CD4-positive, alpha-beta memory T cell (primary cell): ENCODE measurements at regions not wholly inside any gene's neighbourhood (a gene's known extent, or its start where the extent isn't known, plus 50 kb on each side); places are given as distances from the start of the nearest gene placed in this dataset.
A peak's percentile ranks its signal among the peaks of the same experiment; 100 is the strongest.

Experiments
- CTCF ChIA-PET: fragments of 350-600 bp; sonication (Branson Sonifier 250); formaldehyde crosslinking; loops from one replicate; lab custom pipeline; 2021; ENCODE audit warnings: inconsistent platforms; ENCODE audit not compliant: partially characterized antibody; lab: Charles Lee
- POLR2A ChIA-PET: fragments of 350-600 bp; sonication (Branson Sonifier 250); formaldehyde crosslinking; loops from one replicate; lab custom pipeline; 2021; ENCODE audit not compliant: partially characterized antibody; lab: Charles Lee
- DNase-seq, 5 donors: peaks; one replicate each; pipeline versions ENCODE4 v3.0.0 to v3.0.0-alpha.2; 2020 to 2022; ENCODE audit warnings: mixed read lengths in 1 of 5
- H3K27ac ChIP-seq: one replicate; pipeline ENCODE4 v1.7.0; 2013; ENCODE audit warnings: low read depth, low read length
- H3K27me3 ChIP-seq: 2 replicates; pipeline ENCODE4 v1.7.0; 2013; ENCODE audit warnings: mild to moderate bottlenecking, low read length, moderate library complexity; ENCODE audit not compliant: insufficient read depth
- H3K36me3 ChIP-seq: 2 replicates; pipeline ENCODE4 v1.7.0; 2013; ENCODE audit warnings: mild to moderate bottlenecking, low read length, moderate library complexity; ENCODE audit not compliant: insufficient read depth
- H3K4me1 ChIP-seq: 2 replicates; pipeline ENCODE4 v1.7.0; 2013; ENCODE audit warnings: mild to moderate bottlenecking, low read length, moderate library complexity; ENCODE audit not compliant: insufficient read depth
- H3K4me3 ChIP-seq, 2 donors: one replicate each; pipeline ENCODE4 v1.7.0; 2013; ENCODE audit warnings: low read length in 2 of 2, mild to moderate bottlenecking in 1 of 2
- H3K9me3 ChIP-seq, 2 donors: one replicate each; pipeline ENCODE4 v1.7.0; 2013; ENCODE audit warnings: low read length in 2 of 2, control low read depth in 1 of 2; ENCODE audit not compliant: control insufficient read depth in 1 of 2
- H3K27ac Mint-ChIP-seq, 7 donors: one replicate each; pipeline ENCODE4 v1.8.0; 2020 to 2021; ENCODE audit warnings: mixed read lengths in 7 of 7, mild to moderate bottlenecking in 6 of 7, inconsistent platforms in 3 of 7, moderate library complexity in 3 of 7
- H3K27me3 Mint-ChIP-seq, 2 donors: one replicate each; pipeline ENCODE4 v1.8.0; 2020 to 2021; ENCODE audit warnings: mixed read lengths in 2 of 2
- H3K36me3 Mint-ChIP-seq, 2 donors: one replicate each; pipeline ENCODE4 v1.8.0; 2020 to 2021; ENCODE audit warnings: mixed read lengths in 2 of 2, inconsistent platforms in 1 of 2, mild to moderate bottlenecking in 1 of 2
- H3K4me1 Mint-ChIP-seq, 4 donors: one replicate each; pipeline ENCODE4 v1.8.0; 2020 to 2021; ENCODE audit warnings: mixed read lengths in 4 of 4, mild to moderate bottlenecking in 1 of 4
- H3K4me3 Mint-ChIP-seq, 8 donors: one replicate each; pipeline ENCODE4 v1.8.0; 2020 to 2021; ENCODE audit warnings: mixed read lengths in 8 of 8, mild to moderate bottlenecking in 7 of 8, moderate library complexity in 6 of 8, inconsistent platforms in 3 of 8
- H3K9me3 Mint-ChIP-seq, 8 donors: one replicate each; pipeline ENCODE4 v1.8.0; 2020 to 2021; ENCODE audit warnings: mixed read lengths in 8 of 8, mild to moderate bottlenecking in 5 of 8, inconsistent platforms in 3 of 8, moderate library complexity in 1 of 8
- intact Hi-C: fragments of 100-400 bp; cut with micrococcal nuclease; formaldehyde crosslinking; loops from one replicate; pipeline ENCODE4 v1.15.1; 2023

DNA sequence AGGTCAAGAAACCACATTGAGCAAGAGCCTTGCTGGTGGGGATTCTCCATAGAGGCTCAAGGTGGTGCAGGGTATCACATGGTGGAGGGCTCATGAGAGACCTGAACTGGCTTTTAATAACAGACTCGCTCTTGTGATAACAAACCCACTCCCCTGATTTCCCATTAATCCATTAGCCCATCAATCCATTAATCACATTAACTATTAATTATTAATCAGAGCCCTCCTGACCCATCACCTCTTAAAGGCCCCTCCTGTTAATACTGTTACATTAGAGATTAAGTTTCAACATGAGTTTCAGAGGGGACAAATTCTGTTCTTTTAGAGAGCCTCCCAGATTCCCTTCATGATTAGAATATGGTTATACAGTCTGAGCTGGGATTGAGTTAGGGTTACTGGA, 61.8 kb downstream of the IER5 start:
- no peaks in the 10 kb centered on the region for H3K27me3 ChIP-seq
- DNase-seq = no peak
- ChIA-PET POLR2A (interaction anchor here (0.8 to 6.7 kb wide), 9 partner anchors 11 to 648 kb away, joined by 3 to 81 read pairs (median 14); partner anchors contain the start of genes ACBD6, IER5, MR1 and STX6), CTCF (interaction anchor here (0.8 to 15.6 kb wide), 6 partner anchors 9 to 112 kb away, joined by 3 to 311 read pairs (median 14); partner anchors contain the start of gene IER5)
- peak overlapping the region in 4 of 8 donors; percentile 17 to 91 (median 87) for H3K4me3 Mint-ChIP-seq
- no peaks in the 10 kb centered on the region for H3K36me3 ChIP-seq
- peak overlapping the region in 6 of 7 donors; percentile 49 to 98 (median 89) for H3K27ac Mint-ChIP-seq
- intact Hi-C loops = no loop called here
- no peaks in the 10 kb centered on the region for H3K9me3 ChIP-seq
- H3K27me3 Mint-ChIP-seq = no peaks in the 10 kb centered on the region
- peaks cover 53% of the 10 kb centered on the region for H3K4me1 ChIP-seq
- H3K27ac ChIP-seq = peak overlapping the region; percentile 22
- peaks cover 0 to 2% (median 0%) of the 10 kb centered on the region in 8 donors for H3K9me3 Mint-ChIP-seq
- peaks cover 41 to 64% (median 55%) of the 10 kb centered on the region in 4 donors for H3K4me1 Mint-ChIP-seq
- no peak overlapping the region for H3K4me3 ChIP-seq
- H3K36me3 Mint-ChIP-seq = no peaks in the 10 kb centered on the region

- H3K4me1 Mint-ChIP-seq = peaks cover 41 to 64% (median 55%) of the 10 kb centered on the region in 4 donors
- no peaks in the 10 kb centered on the region for H3K27me3 ChIP-seq
- H3K27me3 Mint-ChIP-seq = no peaks in the 10 kb centered on the region
- H3K36me3 Mint-ChIP-seq = no peaks in the 10 kb centered on the region
- peak overlapping the region in 4 of 7 donors; percentile 23 to 98 (median 73) for H3K27ac Mint-ChIP-seq
- H3K9me3 Mint-ChIP-seq = peaks cover 0 to 2% (median 0%) of the 10 kb centered on the region in 8 donors
- H3K4me3 ChIP-seq = no peak overlapping the region
- H3K36me3 ChIP-seq = no peaks in the 10 kb centered on the region
- peak overlapping the region in 3 of 8 donors; percentile 17 to 91 (median 83) for H3K4me3 Mint-ChIP-seq
- no peaks in the 10 kb centered on the region for H3K9me3 ChIP-seq
- H3K4me1 ChIP-seq = peaks cover 53% of the 10 kb centered on the region
- ChIA-PET POLR2A (interaction anchor here (0.8 to 6.7 kb wide), 8 partner anchors 10 to 648 kb away, joined by 3 to 81 read pairs (median 12); partner anchors contain the start of genes ACBD6, IER5 and MR1), CTCF (interaction anchor here (0.8 to 15.6 kb wide), 4 partner anchors 9 to 67 kb away, joined by 3 to 262 read pairs (median 14); no protein-coding TSS in a partner anchor)
- no peak for DNase-seq
- intact Hi-C loops = no loop called here
- H3K27ac ChIP-seq = no peak overlapping the region
Observed at GRCh38 chr1:181150842-181151241, 62.3 kb downstream of the IER5 start.

- CTCF ChIA-PET = interaction anchor here (1.8 to 15.6 kb wide), 5 partner anchors 8 to 17 kb away, joined by 9 to 262 read pairs (median 19); no protein-coding TSS in a partner anchor
- Histone ChIP-seq H3K27ac (no peak overlapping the region), H3K4me1 (peaks cover 59% of the 10 kb centered on the region), H3K36me3 (no peaks in the 10 kb centered on the region), H3K9me3 (no peaks in the 10 kb centered on the region), H3K27me3 (no peaks in the 10 kb centered on the region), H3K4me3 (no peak overlapping the region)
- Mint-ChIP-seq H3K9me3 (peaks cover 0 to 2% (median 0%) of the 10 kb centered on the region in 8 donors), H3K27ac (peak overlapping the region in 5 of 7 donors; percentile 9 to 80 (median 34)), H3K36me3 (no peaks in the 10 kb centered on the region), H3K4me3 (peak overlapping the region in 3 of 8 donors; percentile 43 to 66 (median 47)), H3K27me3 (no peaks in the 10 kb centered on the region), H3K4me1 (peaks cover 41 to 59% (median 52%) of the 10 kb centered on the region in 4 donors)
- POLR2A ChIA-PET = interaction anchor here (0.8 to 6.7 kb wide), 7 partner anchors 10 to 128 kb away, joined by 3 to 81 read pairs (median 19); partner anchors contain the start of genes IER5 and MR1
- DNase-seq = no peak
- intact Hi-C loops = no loop called here
Observed at GRCh38 chr1:181151378-181152326, 63.2 kb downstream of the IER5 start.

GRCh38 chr1:181152892-181153633, 64.6 kb downstream of the IER5 start:
- DNase-seq = no peak
- ChIA-PET CTCF (interaction anchor here (1.4 to 15.6 kb wide), 4 partner anchors 8 to 638 kb away, joined by 3 to 262 read pairs (median 14); no protein-coding TSS in a partner anchor), POLR2A (interaction anchor here (6.7 kb wide), 1 partner anchor 63 kb away, joined by 81 read pairs; the partner anchor contains the start of gene IER5)
- intact Hi-C loops = no loop called here
- Histone ChIP-seq H3K36me3 (no peaks in the 10 kb centered on the region), H3K9me3 (no peaks in the 10 kb centered on the region), H3K4me1 (peaks cover 56% of the 10 kb centered on the region), H3K27ac (no peak overlapping the region), H3K27me3 (no peaks in the 10 kb centered on the region), H3K4me3 (no peak overlapping the region)
- Mint-ChIP-seq H3K27ac (peak overlapping the region in 2 of 7 donors; percentile 23 to 62), H3K27me3 (no peaks in the 10 kb centered on the region), H3K36me3 (no peaks in the 10 kb centered on the region), H3K9me3 (peaks cover 0 to 2% (median 0%) of the 10 kb centered on the region in 8 donors), H3K4me3 (no peak overlapping the region), H3K4me1 (peaks cover 37 to 61% (median 49%) of the 10 kb centered on the region in 4 donors)

GRCh38 chr1:181153634-181153961, 65.1 kb downstream of the IER5 start:
- Histone ChIP-seq H3K36me3 (no peaks in the 10 kb centered on the region), H3K4me3 (no peak overlapping the region), H3K27ac (no peak overlapping the region), H3K9me3 (no peaks in the 10 kb centered on the region), H3K4me1 (peaks cover 56% of the 10 kb centered on the region), H3K27me3 (no peaks in the 10 kb centered on the region)
- no peak overlapping the region for H3K27ac Mint-ChIP-seq
- POLR2A ChIA-PET = no interaction called here
- no peaks in the 10 kb centered on the region for H3K27me3 Mint-ChIP-seq
- peaks cover 39 to 61% (median 50%) of the 10 kb centered on the region in 4 donors for H3K4me1 Mint-ChIP-seq
- intact Hi-C loops = no loop called here
- H3K36me3 Mint-ChIP-seq = no peaks in the 10 kb centered on the region
- peaks cover 0 to 2% (median 0%) of the 10 kb centered on the region in 8 donors for H3K9me3 Mint-ChIP-seq
- no peak overlapping the region for H3K4me3 Mint-ChIP-seq
- CTCF ChIA-PET = interaction anchor here (1.4 to 15.6 kb wide), 4 partner anchors 7 to 638 kb away, joined by 3 to 262 read pairs (median 14); no protein-coding TSS in a partner anchor
- DNase-seq = no peak

GRCh38 chr1:181155339-181155738, 66.8 kb downstream of the IER5 start:
- Mint-ChIP-seq H3K4me1 (peaks cover 37 to 61% (median 49%) of the 10 kb centered on the region in 4 donors), H3K27me3 (peaks cover 0 to 3% of the 10 kb centered on the region in 2 donors), H3K4me3 (no peak overlapping the region), H3K36me3 (peaks cover 0 to 6% of the 10 kb centered on the region in 2 donors), H3K9me3 (peaks cover 0 to 5% (median 0%) of the 10 kb centered on the region in 8 donors), H3K27ac (peak overlapping the region in 2 of 7 donors; percentile 48 to 53)
- POLR2A ChIA-PET = interaction anchor here (6.9 kb wide), 1 partner anchor 65 kb away, joined by 73 read pairs; the partner anchor contains the start of gene IER5
- CTCF ChIA-PET = interaction anchor here (0.9 to 12.6 kb wide), 4 partner anchors 9 to 16 kb away, joined by 3 to 262 read pairs (median 4); no protein-coding TSS in a partner anchor
- Histone ChIP-seq H3K9me3 (no peaks in the 10 kb centered on the region), H3K36me3 (no peaks in the 10 kb centered on the region), H3K27me3 (no peaks in the 10 kb centered on the region), H3K27ac (no peak overlapping the region), H3K4me1 (peaks cover 56% of the 10 kb centered on the region), H3K4me3 (no peak overlapping the region)
- no peak for DNase-seq
- intact Hi-C loops = no loop called here
